K562 (cell line): ENCODE measurements at regions not wholly inside any gene's neighbourhood (a gene's known extent, or its start where the extent isn't known, plus 50 kb on each side); places are given as distances from the start of the nearest gene placed in this dataset.
"Not testable (repeated sequence)": the region's sequence is repeated elsewhere in the genome, so short reads cannot be mapped to it uniquely, and the experiment has no call there.

Source experiments
- ATAC-seq: fragments of 200-7000 bp; cut with Tn5 transposase; 3 replicates; pipeline ENCODE4 v1.9.1; 2020; ENCODE audit warnings: moderate library complexity
- BruUV-seq: library from RNA; stranded (reverse); fragments of 400-500 nt; replicated peaks from 2 replicates; lab custom pipeline; 2021; lab: Mats Ljungman, UMichigan
- CTCF ChIA-PET: fragments of 300-600 bp; formaldehyde crosslinking; extraction: SDS; loops from one replicate; lab custom pipeline; 2021; ENCODE audit warnings: low intra/inter-chr PET ratio; lab: Yijun Ruan, JAX
- POLR2A ChIA-PET: fragments of 300-600, 350-650 bp; sonication (Branson Sonifier 250); formaldehyde crosslinking; extraction: SDS; loops from one replicate; lab custom pipeline; 2021; ENCODE audit warnings: antibody characterized with exemption, inconsistent platforms; lab: Yijun Ruan, JAX
- DNase-seq, 4 experiments: peaks; one replicate each; pipeline versions ENCODE4 v3.0.0 to v3.0.0-alpha.2; 2011 to 2018; ENCODE audit warnings: low spot score in 3 of 4, mixed read lengths in 3 of 4; ENCODE audit errors: extremely low read depth in 1 of 4
- FAIRE-seq: peaks from 2 replicates; lab custom pipeline; 2011; peaks lifted over from hg19 to GRCh38; lab: Jason Lieb, UNC
- H2AFZ ChIP-seq: 2 replicates; pipeline ENCODE4 v1.6.0; 2011; ENCODE audit warnings: low read depth, low read length, control low read depth, inconsistent platforms
- H3K27ac ChIP-seq: fragments of 200-600 bp; 3 replicates; pipeline ENCODE4 v1.8.0; 2011; ENCODE audit warnings: low read depth, mild to moderate bottlenecking, control low read depth, inconsistent platforms, low read length, moderate library complexity, mixed read lengths; ENCODE audit errors: extremely low read depth
- H3K27me3 ChIP-seq, 2 experiments: fragments of 300-600 bp in 1 of 2; 2 replicates in 1 of 2; 3 replicates in 1 of 2; pipeline versions ENCODE4 v1.6.0 to v1.8.0; 2011; ENCODE audit warnings: inconsistent platforms in 2 of 2, low read length in 2 of 2, mild to moderate bottlenecking in 1 of 2, mixed read lengths in 1 of 2, moderate library complexity in 1 of 2; ENCODE audit not compliant: control insufficient read depth in 2 of 2, insufficient read depth in 2 of 2
- H3K36me3 ChIP-seq: fragments of 300-600 bp; 3 replicates; pipeline ENCODE4 v1.8.0; 2011; ENCODE audit warnings: mild to moderate bottlenecking, low read length, inconsistent platforms; ENCODE audit not compliant: control insufficient read depth, insufficient read depth
- H3K4me1 ChIP-seq, 2 experiments: fragments of 200-600 bp in 1 of 2; replicated peaks in 1 of 2; 2 replicates in 1 of 2; 3 replicates in 1 of 2; pipeline versions ENCODE4 v1.5.1 to v1.8.0; 2011; ENCODE audit warnings: inconsistent platforms in 2 of 2, low read length in 2 of 2, mild to moderate bottlenecking in 1 of 2, mixed read lengths in 1 of 2, moderate library complexity in 1 of 2; ENCODE audit not compliant: control insufficient read depth in 2 of 2, insufficient read depth in 2 of 2
- H3K4me2 ChIP-seq: 2 replicates; pipeline ENCODE4 v1.6.1; 2011; ENCODE audit warnings: low read length, control low read depth, inconsistent platforms, mixed read lengths; ENCODE audit not compliant: insufficient read depth
- H3K4me3 ChIP-seq: fragments of 200-600 bp; sonication (generic), shearing (Covaris generic); 2 replicates; pipeline ENCODE4 v1.5.1; 2016; ENCODE audit warnings: control low read depth, inconsistent platforms
- H3K79me2 ChIP-seq: fragments of 200-600 bp; 3 replicates; pipeline ENCODE4 v1.8.0; 2011; ENCODE audit warnings: low read length, inconsistent platforms; ENCODE audit not compliant: control insufficient read depth, insufficient read depth
- H3K9ac ChIP-seq, 2 experiments: 2 replicates each; pipeline versions ENCODE4 v1.6.0 to v1.6.1; 2011; ENCODE audit warnings: low read depth in 2 of 2, low read length in 2 of 2, control low read depth in 1 of 2, inconsistent platforms in 1 of 2, mild to moderate bottlenecking in 1 of 2, mixed read lengths in 1 of 2; ENCODE audit not compliant: insufficient read depth in 1 of 2
- H3K9me1 ChIP-seq: one replicate; pipeline ENCODE4 v1.6.0; 2011; ENCODE audit warnings: inconsistent platforms, mild to moderate bottlenecking, low read length, moderate library complexity; ENCODE audit not compliant: control insufficient read depth, insufficient read depth
- H3K9me3 ChIP-seq: replicated peaks from 2 replicates; pipeline ENCODE4 v1.5.1; 2011; ENCODE audit warnings: low read depth, low read length, inconsistent platforms; ENCODE audit not compliant: control insufficient read depth, insufficient read depth
- H4K20me1 ChIP-seq: replicated peaks from 2 replicates; pipeline ENCODE4 v1.6.1; 2011; ENCODE audit warnings: low read length, inconsistent platforms, mixed read lengths; ENCODE audit not compliant: control insufficient read depth, insufficient read depth
- HEY1 ChIP-seq: fragments of 250-450 bp; sonication (Bioruptor Pico); IDR thresholded peaks from 2 replicates; pipeline ENCODE4 v1.5.0; 2020; ENCODE audit warnings: mild to moderate bottlenecking, moderate library complexity, borderline replicate concordance
- MTA1 ChIP-seq: fragments of 450-650 bp; IDR thresholded peaks from 2 replicates; pipeline ENCODE4 v1.6.1; 2017; ENCODE audit warnings: borderline replicate concordance
- PHF20 ChIP-seq: fragments of 450-650 bp; IDR thresholded peaks from 2 replicates; pipeline ENCODE4 v1.6.1; 2018; ENCODE audit not compliant: partially characterized antibody
- SIN3B ChIP-seq: fragments of 450-650 bp; IDR thresholded peaks from 2 replicates; pipeline ENCODE4 v1.6.1; 2017; ENCODE audit warnings: low read depth, mild to moderate bottlenecking, moderate library complexity
- SNIP1 ChIP-seq: fragments of 450-650 bp; IDR thresholded peaks from 2 replicates; pipeline ENCODE4 v1.7.1; 2017; ENCODE audit warnings: low read depth, mild to moderate bottlenecking
- SP1 ChIP-seq: sonication (generic); formaldehyde crosslinking; IDR thresholded peaks from 2 replicates; pipeline ENCODE4 v1.8.1; 2022; ENCODE audit warnings: mild to moderate bottlenecking, missing genetic modification reagents
- SPI1 ChIP-seq: IDR thresholded peaks from 2 replicates; pipeline ENCODE4 v1.6.1; 2011; ENCODE audit warnings: low read depth, low read length, control low read depth, borderline replicate concordance
- ZFP1 ChIP-seq: fragments of 450-650 bp; formaldehyde crosslinking; IDR thresholded peaks from 2 replicates; pipeline ENCODE4 v1.4.0; 2020; ENCODE audit warnings: mild to moderate bottlenecking, mixed read lengths
- ZFX ChIP-seq: sonication (generic); formaldehyde crosslinking; IDR thresholded peaks from 2 replicates; pipeline ENCODE4 v1.8.0; 2022; ENCODE audit warnings: mild to moderate bottlenecking, missing genetic modification reagents, moderate library complexity
- ZNF586 ChIP-seq: fragments of 450-650 bp; formaldehyde crosslinking; conservative IDR thresholded peaks from 2 replicates; pipeline ENCODE4 v1.4.0; 2020; ENCODE audit warnings: mild to moderate bottlenecking, moderate library complexity
- WGBS: fragments of 100-300 bp; shearing (Covaris generic); methylation state at CpG from one replicate; pipeline ENCODE4 v1.1.6; 2016; ENCODE audit warnings: low coverage, mixed read lengths; ENCODE audit not compliant: insufficient coverage; ENCODE audit errors: missing lambda C conversion rate; 5-methylcytosine and 5-hydroxymethylcytosine counted together
- in situ Hi-C: fragments of 300-500 bp; cut with MboI; formaldehyde crosslinking; loops from 4 replicates; pipeline ENCODE4 v1.15.0; 2018; ENCODE audit warnings: inconsistent platforms, mixed read lengths
- intact Hi-C: fragments of 100-400 bp; cut with micrococcal nuclease; formaldehyde crosslinking; loops from 2 replicates; pipeline ENCODE4 v1.14.2; 2022
- TF ChIP-seq, protein P1 (sequence below), 2 experiments: fragments of 450-650 bp; IDR thresholded peaks; 2 replicates each; pipeline ENCODE4 v1.6.1; 2018; ENCODE audit warnings: mild to moderate bottlenecking in 2 of 2, low read depth in 1 of 2; ENCODE audit not compliant: partially characterized antibody in 2 of 2

GRCh38 chr6:113723182-113723581, 134.0 kb upstream of the MARCKS start (continued):
- TF ChIP-seq SIN3B (no peak), ZFP1 (CRISPR knock-in tag) (no peak), SP1 (CRISPR knock-in tag) (no peak)
- TF ChIP-seq, all 486 proteins: peak for 0

- H3K9ac ChIP-seq, in situ Hi-C loops, DNase-seq, ATAC-seq, H3K9me3 ChIP-seq, POLR2A ChIA-PET, H2AFZ ChIP-seq, H3K36me3 ChIP-seq, H3K4me1 ChIP-seq, H3K27ac ChIP-seq, H3K4me2 ChIP-seq, H3K4me3 ChIP-seq, BruUV-seq, H3K79me2 ChIP-seq, H4K20me1 ChIP-seq, CTCF ChIA-PET, H3K27me3 ChIP-seq, intact Hi-C loops, H3K9me1 ChIP-seq, FAIRE-seq: not testable (repeated sequence)
- 6% methylated on average over 2 of the region's 2 CpGs for WGBS
These were observed 132.2 kb upstream of the MARCKS start for GRCh38 chr6:113724927-113725326.

- Histone ChIP-seq H3K36me3 (no peaks in the 10 kb centered on the region), H3K9me1 (no peaks in the 10 kb centered on the region), H3K4me3 (no peak overlapping the region), H3K27ac (no peak overlapping the region), H2AFZ (no peak overlapping the region), H3K79me2 (no peaks in the 10 kb centered on the region), H3K9me3 (no peaks in the 10 kb centered on the region), H3K9ac (no peak overlapping the region), H3K27me3 (no peaks in the 10 kb centered on the region), H4K20me1 (no peaks in the 10 kb centered on the region), H3K4me1 (no peaks in the 10 kb centered on the region), H3K4me2 (no peak overlapping the region)
- WGBS: 0% methylated on average over 3 of the region's 3 CpGs
- POLR2A ChIA-PET: no interaction called here
- no peak for ATAC-seq
- CTCF ChIA-PET: no interaction called here
- no TSS peak for BruUV-seq
- in situ Hi-C loops (no loop called here), intact Hi-C loops (no loop called here)
- no peak for DNase-seq
- FAIRE-seq: no peak
- TF ChIP-seq ZNF586 (CRISPR knock-in tag) (no peak), MTA1 (no peak), SNIP1 (no peak), ZFX (CRISPR knock-in tag) (no peak), PHF20 (no peak), SPI1 (no peak), HEY1 (CRISPR knock-in tag) (no peak)
- TF ChIP-seq, protein P1, sequence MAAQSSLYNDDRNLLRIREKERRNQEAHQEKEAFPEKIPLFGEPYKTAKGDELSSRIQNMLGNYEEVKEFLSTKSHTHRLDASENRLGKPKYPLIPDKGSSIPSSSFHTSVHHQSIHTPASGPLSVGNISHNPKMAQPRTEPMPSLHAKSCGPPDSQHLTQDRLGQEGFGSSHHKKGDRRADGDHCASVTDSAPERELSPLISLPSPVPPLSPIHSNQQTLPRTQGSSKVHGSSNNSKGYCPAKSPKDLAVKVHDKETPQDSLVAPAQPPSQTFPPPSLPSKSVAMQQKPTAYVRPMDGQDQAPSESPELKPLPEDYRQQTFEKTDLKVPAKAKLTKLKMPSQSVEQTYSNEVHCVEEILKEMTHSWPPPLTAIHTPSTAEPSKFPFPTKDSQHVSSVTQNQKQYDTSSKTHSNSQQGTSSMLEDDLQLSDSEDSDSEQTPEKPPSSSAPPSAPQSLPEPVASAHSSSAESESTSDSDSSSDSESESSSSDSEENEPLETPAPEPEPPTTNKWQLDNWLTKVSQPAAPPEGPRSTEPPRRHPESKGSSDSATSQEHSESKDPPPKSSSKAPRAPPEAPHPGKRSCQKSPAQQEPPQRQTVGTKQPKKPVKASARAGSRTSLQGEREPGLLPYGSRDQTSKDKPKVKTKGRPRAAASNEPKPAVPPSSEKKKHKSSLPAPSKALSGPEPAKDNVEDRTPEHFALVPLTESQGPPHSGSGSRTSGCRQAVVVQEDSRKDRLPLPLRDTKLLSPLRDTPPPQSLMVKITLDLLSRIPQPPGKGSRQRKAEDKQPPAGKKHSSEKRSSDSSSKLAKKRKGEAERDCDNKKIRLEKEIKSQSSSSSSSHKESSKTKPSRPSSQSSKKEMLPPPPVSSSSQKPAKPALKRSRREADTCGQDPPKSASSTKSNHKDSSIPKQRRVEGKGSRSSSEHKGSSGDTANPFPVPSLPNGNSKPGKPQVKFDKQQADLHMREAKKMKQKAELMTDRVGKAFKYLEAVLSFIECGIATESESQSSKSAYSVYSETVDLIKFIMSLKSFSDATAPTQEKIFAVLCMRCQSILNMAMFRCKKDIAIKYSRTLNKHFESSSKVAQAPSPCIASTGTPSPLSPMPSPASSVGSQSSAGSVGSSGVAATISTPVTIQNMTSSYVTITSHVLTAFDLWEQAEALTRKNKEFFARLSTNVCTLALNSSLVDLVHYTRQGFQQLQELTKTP (IDR thresholded peaks at IDR 0.05; ENCODE audit: low read depth in 1 of 2, partially characterized antibody in 2 of 2): no peak
These were observed 125.6 kb upstream of the MARCKS start for GRCh38 chr6:113731541-113731940.
